Stomach (tissue), 8 donors: ENCODE measurements at regions not wholly inside any gene's neighbourhood (a gene's known extent, or its start where the extent isn't known, plus 50 kb on each side); places are given as distances from the start of the nearest gene placed in this dataset.
A peak's percentile ranks its signal among the peaks of the same experiment; 100 is the strongest.

ENCODE experiments used
- DNase-seq, 2 donors: peaks; one replicate each; pipeline versions ENCODE4 v3.0.0 to v3.0.0-alpha.2; 2013 to 2019
- H3K27ac ChIP-seq, 5 donors: fragments of 200-600 bp in 4 of 5; sonication (generic) in 4 of 5; one replicate each; pipeline ENCODE4 v1.5.1; 2013 to 2019; ENCODE audit warnings: mild to moderate bottlenecking in 1 of 5, moderate library complexity in 1 of 5
- H3K27me3 ChIP-seq, 3 donors: fragments of 200-600 bp; sonication (generic); one replicate each; pipeline ENCODE4 v1.5.1; 2017 to 2019; ENCODE audit warnings: mixed run types in 1 of 3
- H3K36me3 ChIP-seq, 4 donors: fragments of 200-600 bp; sonication (generic); 1 replicate in 3 of 4; 2 replicates in 1 of 4; pipeline ENCODE4 v1.5.1; 2016 to 2019
- H3K4me1 ChIP-seq, 4 donors: fragments of 200-600 bp; sonication (generic); one replicate each; pipeline ENCODE4 v1.5.1; 2016 to 2019
- H3K4me3 ChIP-seq, 4 donors: fragments of 200-600 bp; sonication (generic) in 3 of 4; one replicate each; pipeline ENCODE4 v1.5.1; 2016 to 2019; ENCODE audit warnings: mild to moderate bottlenecking in 1 of 4
- H3K9me3 ChIP-seq, 4 donors: fragments of 200-600 bp; sonication (generic); one replicate each; pipeline ENCODE4 v1.5.1; 2016 to 2019
- CTCF ChIP-seq, 7 experiments: fragments of 450-650 bp in 4 of 7; fragments of 200-600 bp in 3 of 7; sonication (generic) in 3 of 7; IDR thresholded peaks; one replicate each; pipeline ENCODE4 v1.5.1; 2016 to 2019; ENCODE audit warnings: antibody characterized with exemption in 7 of 7, control low read depth in 2 of 7, mild to moderate bottlenecking in 1 of 7
- EP300 ChIP-seq: sonication (generic); formaldehyde crosslinking; IDR thresholded peaks from one replicate; pipeline ENCODE4 v1.6.1; 2017; ENCODE audit warnings: antibody characterized with exemption
- POLR2A ChIP-seq, 4 donors: fragments of 450-650 bp; IDR thresholded peaks; one replicate each; pipeline ENCODE4 v1.6.1; 2016; ENCODE audit warnings: antibody characterized with exemption in 4 of 4, control low read depth in 2 of 4, mild to moderate bottlenecking in 1 of 4, moderate library complexity in 1 of 4
- POLR2AphosphoS5 ChIP-seq, 3 donors: sonication (generic); formaldehyde crosslinking; IDR thresholded peaks; one replicate each; pipeline ENCODE4 v1.6.1; 2016; ENCODE audit warnings: antibody characterized with exemption in 3 of 3
- WGBS, 5 donors: extraction: QIAGEN DNeasy Blood & Tissue Kit in 3 of 5; methylation state at CpG; one replicate each; pipeline versions ENCODE4 v1.1.5 to v1.1.7; 2013 to 2018; 5-methylcytosine and 5-hydroxymethylcytosine counted together
- intact Hi-C: fragments of 100-400 bp; cut with DNase I; formaldehyde crosslinking; loops from one replicate; pipeline ENCODE4 v1.15.1; 2023; ENCODE audit warnings: low total_unique reads
- donor health status: healthy with polysubstance abuse.
- donor health status: Bipolar disorder and iron deficiency.
- donor health status: healthy.

GRCh38 chr7:125661677-125662076, 732.1 kb upstream of the POT1 start:
- Histone ChIP-seq H3K4me3 (no peak overlapping the region), H3K4me1 (no peaks in the 10 kb centered on the region), H3K27ac (no peak overlapping the region), H3K27me3 (no peaks in the 10 kb centered on the region), H3K36me3 (no peaks in the 10 kb centered on the region), H3K9me3 (no peaks in the 10 kb centered on the region)
- DNase-seq = peak in 1 of 2 donors; percentile 4
- intact Hi-C loops = no loop called here
- TF ChIP-seq CTCF (IDR thresholded peaks at IDR 0.05) (no peak), POLR2A (IDR thresholded peaks at IDR 0.05) (no peak), POLR2AphosphoS5 (IDR thresholded peaks at IDR 0.05) (no peak), EP300 (no peak)
- WGBS, 5 donors = 23 to 43% (median 29%) methylated on average over 3 of the region's 3 CpGs

- Histone ChIP-seq H3K27ac (no peak overlapping the region), H3K27me3 (no peaks in the 10 kb centered on the region), H3K4me3 (no peak overlapping the region), H3K9me3 (no peaks in the 10 kb centered on the region), H3K36me3 (no peaks in the 10 kb centered on the region), H3K4me1 (no peaks in the 10 kb centered on the region)
- 66 to 76% (median 68%) methylated on average over 3 of the region's 3 CpGs for WGBS, 5 donors
- no peak for DNase-seq
- intact Hi-C loops = no loop called here
- TF ChIP-seq POLR2A (IDR thresholded peaks at IDR 0.05) = no peak
- TF ChIP-seq POLR2AphosphoS5 (IDR thresholded peaks at IDR 0.05) = no peak
- TF ChIP-seq EP300 = no peak
- no peak for TF ChIP-seq CTCF (IDR thresholded peaks at IDR 0.05)
These were observed 731.4 kb upstream of the POT1 start for GRCh38 chr7:125661006-125661405.

DNA sequence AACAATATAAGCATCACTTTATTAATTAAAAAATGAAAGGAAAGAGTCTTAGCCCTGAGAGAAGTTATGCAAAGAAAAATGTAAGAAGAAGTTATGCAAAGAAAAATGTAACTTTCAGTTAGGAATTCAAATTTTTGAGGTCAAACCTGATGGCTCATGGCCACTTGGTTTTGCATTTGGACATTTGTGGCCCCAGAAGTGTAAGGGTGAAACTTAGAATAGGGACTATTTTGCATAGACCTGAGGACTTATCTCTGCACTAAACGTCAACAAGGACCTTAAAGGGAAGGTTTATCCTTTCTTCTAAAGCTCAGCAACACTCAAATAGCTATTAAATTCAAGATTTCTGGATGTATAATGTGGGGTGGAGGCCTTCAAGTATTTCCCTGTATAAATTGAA, 724.5 kb upstream of the POT1 start:
- no peak for TF ChIP-seq POLR2A (IDR thresholded peaks at IDR 0.05)
- no peak for TF ChIP-seq EP300
- TF ChIP-seq POLR2AphosphoS5 (IDR thresholded peaks at IDR 0.05) = no peak
- no peak for TF ChIP-seq CTCF (IDR thresholded peaks at IDR 0.05)
- no peak overlapping the region for H3K27ac ChIP-seq
- no peaks in the 10 kb centered on the region for H3K27me3 ChIP-seq
- no peak overlapping the region for H3K4me3 ChIP-seq
- DNase-seq = no peak
- no peaks in the 10 kb centered on the region for H3K9me3 ChIP-seq
- no peaks in the 10 kb centered on the region for H3K36me3 ChIP-seq
- WGBS, 5 donors = 31 to 52% (median 34%) methylated on average over 1 of the region's 1 CpG
- H3K4me1 ChIP-seq = no peaks in the 10 kb centered on the region
- intact Hi-C loops = no loop called here

DNA sequence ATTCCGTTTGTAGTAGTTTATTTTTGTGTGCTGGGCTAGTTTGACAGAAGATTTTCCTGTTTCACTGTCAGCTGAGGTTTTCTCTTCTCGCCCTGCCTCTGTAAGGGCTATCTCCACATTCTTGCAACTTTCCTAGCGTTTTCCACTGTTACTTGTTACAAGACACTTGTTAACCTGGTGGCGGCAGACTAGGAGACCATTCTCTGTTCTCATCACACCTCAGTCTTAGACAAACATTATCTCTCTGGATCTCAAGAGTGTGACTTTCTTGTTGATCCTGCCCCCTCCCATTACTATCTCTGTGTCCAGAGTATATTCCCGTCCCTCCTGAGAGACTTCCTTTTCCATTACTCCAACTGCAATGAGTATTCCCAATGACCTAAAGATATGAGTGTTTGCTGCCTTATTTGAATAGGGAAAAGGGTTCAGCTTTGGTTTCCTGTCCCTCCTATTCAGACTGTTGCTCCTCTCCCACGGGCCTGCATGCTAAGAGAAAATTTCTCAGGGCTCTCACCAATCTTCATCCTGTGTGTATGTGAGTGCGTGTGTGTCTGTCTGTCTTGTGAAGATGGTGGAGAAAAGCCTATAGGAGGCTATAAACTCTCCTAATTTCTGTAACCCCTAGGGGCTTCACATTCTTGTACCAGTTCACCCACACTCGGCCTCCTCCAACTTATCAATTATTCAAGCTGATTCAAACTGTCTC, 722.4 kb upstream of the POT1 start:
- no peak overlapping the region for H3K4me3 ChIP-seq
- DNase-seq = no peak
- no peaks in the 10 kb centered on the region for H3K36me3 ChIP-seq
- H3K27ac ChIP-seq = no peak overlapping the region
- intact Hi-C loops = no loop called here
- no peaks in the 10 kb centered on the region for H3K9me3 ChIP-seq
- 54 to 67% (median 62%) methylated on average over 8 of the region's 8 CpGs for WGBS, 5 donors
- no peaks in the 10 kb centered on the region for H3K27me3 ChIP-seq
- H3K4me1 ChIP-seq = no peaks in the 10 kb centered on the region
- TF ChIP-seq POLR2A (IDR thresholded peaks at IDR 0.05) (no peak), POLR2AphosphoS5 (IDR thresholded peaks at IDR 0.05) (no peak), CTCF (IDR thresholded peaks at IDR 0.05) (no peak), EP300 (no peak)
